NCI-H226 (cell line): ENCODE measurements at regions not wholly inside any gene's neighbourhood (a gene's known extent, or its start where the extent isn't known, plus 50 kb on each side); places are given as distances from the start of the nearest gene placed in this dataset.
A peak's percentile ranks its signal among the peaks of the same experiment; 100 is the strongest.

Source experiments
- DNase-seq: peaks from one replicate; pipeline ENCODE4 v3.0.0-alpha.2; 2015

DNA sequence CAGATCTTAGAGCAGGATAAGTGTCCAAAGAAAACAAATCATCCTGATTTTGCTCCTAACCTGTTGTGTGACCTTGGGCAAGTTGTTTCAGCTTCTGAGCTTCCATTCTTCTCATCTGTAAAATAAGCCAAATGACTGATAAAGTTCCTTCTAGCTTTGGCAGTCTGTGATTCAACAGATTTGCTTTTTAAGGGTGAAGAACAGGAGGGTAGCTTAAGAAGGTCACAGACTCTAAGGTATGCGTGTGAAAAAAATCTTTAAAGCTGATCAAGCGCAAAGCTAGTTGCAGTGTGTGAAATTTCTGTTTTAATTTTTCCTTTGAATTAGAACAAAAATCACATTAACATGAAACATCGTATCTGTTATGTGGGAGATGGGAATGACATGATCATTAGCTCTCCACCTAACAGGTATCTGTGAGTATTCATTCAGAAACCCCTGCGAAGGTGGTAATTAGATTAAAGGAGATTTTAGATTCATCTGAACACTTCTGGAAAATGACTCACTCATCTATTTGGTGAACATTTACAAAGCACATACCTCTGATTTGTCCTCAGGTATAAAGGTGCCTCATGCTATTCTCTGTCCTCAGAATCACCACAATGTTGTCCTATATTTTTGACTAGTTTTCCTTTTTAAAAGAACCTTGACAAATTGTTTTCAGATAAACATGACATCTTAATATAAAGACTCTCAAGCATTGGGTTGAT lies 131.9 kb upstream of the CPM start:
- no peak for DNase-seq

DNA sequence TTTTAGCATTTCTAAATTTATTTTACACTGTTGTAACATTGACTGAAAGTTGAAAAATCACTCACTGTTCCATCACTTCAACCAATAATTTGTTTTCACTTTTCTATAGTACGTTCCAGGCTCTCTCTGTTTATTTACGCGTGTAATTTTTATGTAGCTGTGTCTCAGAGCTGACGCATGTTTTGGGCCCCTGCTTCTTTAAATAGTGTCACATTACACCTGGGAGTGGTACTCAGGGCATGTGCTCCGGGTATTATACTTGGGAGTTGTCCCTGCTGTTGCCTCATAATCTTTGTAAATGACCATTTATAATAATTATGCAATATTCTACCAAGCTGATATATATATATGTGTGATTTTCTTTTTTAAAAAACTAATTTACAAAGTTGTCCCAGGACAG lies 132.8 kb upstream of the CPM start:
- DNase-seq = no peak

DNA sequence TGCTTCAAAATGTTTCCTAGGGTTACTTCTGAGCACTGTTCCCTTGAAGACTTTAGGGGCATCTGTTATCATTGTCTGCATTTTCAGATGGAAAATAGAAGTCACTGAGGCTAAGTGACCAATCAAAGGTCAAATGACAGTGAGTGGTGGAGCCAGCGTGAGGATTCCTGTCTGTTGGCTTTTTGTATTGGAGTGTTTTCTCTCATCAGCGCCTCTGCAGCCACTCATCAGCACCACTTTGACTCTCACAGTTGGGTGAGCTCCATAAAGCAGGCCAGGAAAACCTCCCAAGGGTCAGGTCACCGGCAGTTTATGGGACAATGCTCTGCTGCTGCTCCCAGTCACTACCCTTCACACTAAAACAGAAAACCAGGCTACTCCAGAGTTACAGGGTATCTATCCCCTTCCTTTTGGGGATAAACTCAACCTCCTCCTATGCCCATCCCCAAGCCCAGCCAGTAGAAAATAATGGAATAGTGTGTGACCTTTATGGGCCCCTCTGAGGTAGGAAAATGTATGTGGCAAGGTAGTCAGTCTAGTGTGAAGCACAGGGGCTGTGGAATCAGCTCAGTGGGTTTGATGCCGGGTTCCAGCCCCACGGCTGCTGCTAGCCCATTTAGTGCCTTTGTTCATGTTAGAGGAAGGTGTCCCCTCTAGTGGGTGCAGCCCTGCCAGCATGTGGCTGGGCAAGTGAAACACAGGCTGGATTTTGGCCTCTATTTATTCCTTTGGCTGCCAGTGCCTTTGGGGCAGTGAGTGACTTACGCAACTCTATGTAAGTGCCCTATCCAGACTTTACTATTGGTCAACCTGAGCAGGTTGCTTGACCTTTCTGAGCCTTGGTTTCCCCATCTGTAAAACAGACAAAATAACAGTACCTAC lies 133.8 kb upstream of the CPM start:
- no peak for DNase-seq

DNA sequence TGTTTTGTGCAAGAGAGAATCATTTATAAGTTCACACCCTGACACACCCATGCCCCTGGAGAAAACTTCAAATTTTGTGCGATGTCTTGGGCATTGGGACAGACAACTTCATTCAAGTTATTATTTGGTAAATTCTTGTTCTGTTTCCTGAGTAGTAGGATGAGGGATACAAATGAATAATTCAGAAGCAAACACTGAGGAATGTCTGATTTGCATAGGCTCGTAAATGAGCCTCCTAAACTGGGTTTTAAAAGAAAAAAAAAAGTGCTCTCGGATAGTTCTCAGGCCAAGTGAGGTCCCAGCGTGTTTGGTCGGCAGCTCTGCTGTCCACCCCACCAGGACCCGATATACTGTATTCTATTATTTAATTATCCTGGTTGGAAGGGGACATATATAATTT lies 134.7 kb upstream of the CPM start:
- no peak for DNase-seq

DNA sequence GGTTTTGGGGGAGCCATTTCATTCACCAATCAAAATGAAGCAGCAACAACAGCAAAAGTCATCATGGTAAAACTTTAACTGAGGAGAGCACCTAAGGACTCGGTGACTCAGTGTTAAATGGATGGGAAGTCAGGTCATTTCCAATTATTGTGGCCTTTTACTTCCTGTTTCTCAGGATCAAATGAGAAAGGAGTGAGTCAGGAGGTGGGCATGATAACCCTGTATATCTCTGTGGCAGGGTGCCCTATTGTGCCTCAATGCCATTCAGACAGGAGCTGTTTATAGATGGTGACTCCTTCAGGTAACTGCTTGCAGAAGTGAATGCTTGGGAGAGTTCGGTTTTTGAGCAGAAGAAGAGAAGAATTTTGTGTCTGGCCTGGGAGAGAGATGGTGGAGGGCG lies 135.5 kb upstream of the CPM start:
- peak; percentile 52 for DNase-seq

DNA sequence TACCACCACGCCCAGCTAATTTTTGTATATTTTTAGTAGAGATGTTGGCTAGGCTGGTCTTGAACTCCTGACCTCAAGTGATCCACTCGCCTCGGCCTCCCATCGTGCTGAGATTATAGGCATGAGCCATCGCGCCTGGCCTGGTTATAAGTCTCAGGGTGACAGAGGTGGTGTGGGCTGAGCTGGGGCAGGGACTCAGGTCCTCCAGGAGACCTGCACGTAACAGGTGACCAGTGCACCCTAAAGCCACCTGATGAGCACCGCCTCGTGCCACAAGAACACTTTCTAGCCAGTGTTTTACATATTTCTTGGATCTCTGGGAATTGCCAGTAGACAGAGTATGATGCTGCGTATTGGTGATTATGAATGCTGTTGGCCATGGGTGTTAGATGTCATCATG lies 136.5 kb upstream of the CPM start:
- DNase-seq = no peak

DNA sequence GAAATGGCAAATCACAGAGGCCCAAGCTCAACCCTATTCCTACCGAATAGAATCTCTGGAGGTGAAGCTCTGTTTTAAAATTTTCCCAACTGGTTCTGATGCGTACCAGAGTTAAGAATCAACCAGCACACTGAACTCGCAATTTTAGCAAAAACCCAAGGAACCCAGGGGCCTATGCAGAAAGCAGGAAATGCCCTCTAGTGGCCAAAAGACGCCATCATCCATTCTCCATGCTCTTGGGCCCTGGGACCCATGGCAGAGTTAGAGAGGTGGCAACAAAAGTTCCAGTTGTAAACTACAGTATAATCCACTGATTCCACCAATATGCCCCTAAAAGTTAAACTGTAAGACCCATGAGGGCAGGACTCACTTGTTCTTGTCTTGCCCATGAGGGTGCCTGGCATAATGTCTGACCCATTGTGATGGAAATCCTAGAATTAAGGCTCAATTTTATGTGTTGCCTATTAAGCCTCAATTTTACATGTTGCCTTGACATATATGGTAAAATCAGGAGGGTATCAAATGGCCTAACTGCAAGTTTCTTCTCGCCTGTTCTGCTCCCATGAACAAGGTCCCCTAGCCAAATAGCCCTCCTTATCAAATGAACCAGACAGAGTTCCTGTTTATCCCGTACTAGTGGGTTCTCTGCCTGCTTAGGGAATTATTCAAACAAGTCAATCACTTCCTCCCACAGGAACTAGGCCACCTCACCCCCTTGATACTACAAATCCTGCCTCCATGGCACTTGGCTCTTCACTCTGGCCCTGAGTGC lies 137.5 kb upstream of the CPM start:
- peak; percentile 36 for DNase-seq

DNA sequence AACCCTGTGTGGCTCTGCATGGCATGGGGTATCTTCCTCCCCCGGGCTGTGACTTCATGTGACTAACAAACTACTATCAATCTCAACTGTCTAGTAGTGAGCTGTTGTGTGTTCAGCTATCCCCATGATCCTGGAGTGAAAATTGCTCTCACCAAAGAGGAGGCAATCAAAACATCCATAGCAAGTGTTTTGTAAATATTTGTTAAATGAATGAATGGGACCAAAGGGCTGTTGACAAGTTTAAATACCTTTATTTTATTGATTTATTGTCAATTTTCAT lies 138.1 kb upstream of the CPM start:
- DNase-seq = no peak

DNA sequence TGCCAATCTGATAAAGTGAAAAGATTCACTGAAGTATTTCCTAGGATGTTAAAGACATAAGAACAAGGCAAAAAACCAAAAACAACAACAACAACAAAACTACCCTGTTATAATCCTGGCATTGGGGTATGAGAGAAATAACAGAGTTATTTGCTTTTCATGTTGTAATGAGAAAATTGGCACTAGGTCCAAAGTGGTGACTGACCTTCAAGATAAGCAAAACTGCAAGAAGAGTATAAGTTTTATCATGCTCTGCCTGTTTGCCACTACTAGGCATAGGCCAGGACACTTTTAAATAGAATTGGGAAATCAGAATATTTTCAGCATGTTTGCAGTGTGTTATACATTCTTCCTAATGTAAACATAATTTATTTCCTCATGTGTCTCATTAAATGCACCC lies 140.1 kb upstream of the CPM start:
- no peak for DNase-seq

DNA sequence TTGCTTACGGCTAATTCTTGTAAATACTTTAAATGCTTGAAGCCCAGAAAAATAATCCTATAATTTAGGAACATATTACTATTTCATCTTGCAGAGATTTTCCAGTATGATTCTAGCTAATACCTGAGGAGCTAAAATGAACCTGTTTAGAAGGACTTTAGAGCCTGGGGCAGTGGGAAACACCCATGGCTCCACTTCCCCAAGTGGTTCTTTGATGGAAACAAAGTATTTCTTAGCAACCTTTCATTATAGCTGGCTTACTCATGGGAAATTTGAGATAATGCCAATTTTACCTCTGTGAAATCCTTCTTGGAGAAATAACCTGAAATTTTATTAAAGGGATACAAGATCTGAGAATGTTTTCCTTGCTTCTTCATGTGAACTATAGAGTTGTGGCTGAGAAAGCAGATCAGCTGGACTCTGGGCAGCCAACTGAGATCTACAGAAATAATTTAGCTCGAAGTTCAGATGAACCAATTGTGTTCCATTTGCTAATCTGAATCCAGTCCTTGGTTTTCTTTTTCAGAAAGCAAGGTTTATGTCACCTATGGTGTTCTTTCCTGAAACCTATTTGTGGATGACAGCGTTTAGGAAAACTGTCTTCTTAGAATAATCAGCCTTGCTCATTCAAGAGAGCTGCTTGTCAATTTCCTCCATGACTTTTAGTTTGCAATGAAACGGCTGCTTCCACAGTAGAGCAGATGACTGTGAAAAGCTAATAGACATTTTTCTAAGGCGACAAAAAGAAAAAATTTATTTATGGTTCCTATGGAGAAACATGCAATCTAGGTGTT lies 141.8 kb upstream of the CPM start:
- no peak for DNase-seq

DNA sequence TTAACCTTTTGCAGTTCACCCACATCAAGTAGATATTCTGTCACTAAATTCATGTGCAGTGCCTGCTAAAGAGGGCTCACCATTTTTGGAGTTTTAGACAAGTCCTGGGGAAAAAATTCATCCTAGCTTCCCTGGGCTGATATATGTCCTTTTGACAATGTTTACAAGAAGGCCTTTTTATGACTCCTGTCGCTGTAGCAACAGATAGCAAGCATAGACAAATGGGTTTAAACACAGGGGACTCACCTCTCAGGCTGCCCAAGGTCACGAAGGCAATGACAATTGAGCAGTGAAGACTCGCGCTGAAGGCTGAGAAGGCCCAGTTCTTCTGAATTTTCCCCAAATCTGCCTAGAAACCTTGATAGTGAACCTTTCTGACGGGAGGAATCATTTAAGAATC lies 150.7 kb upstream of the CPM start:
- DNase-seq = no peak

DNA sequence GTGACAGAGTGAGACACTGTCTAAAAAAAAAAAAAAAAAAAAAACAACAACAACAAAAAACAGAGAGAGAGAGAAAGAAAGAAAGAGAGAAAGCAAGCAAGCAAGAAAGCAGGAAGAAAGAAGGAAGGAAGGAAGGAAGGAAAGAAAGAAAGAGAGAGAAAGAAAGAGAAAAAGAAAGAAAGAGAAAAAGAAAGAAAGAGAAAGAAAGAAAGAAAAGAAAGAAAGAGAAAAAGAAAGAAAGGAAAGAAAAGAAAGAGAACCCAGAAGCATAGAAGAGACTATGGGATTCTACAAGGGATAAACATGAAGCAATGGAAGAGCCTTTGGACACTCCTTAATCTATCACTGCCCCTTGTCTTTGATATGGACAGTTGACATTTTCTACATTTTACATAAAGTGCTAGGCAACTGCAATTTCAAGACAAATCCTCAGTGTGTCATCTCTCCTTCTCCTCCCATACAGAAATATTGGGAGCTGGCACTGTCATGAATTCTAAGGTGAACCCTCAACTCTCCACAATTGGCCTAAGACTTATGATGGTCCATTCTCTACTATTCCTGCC lies 151.9 kb upstream of the CPM start:
- DNase-seq = no peak

DNA sequence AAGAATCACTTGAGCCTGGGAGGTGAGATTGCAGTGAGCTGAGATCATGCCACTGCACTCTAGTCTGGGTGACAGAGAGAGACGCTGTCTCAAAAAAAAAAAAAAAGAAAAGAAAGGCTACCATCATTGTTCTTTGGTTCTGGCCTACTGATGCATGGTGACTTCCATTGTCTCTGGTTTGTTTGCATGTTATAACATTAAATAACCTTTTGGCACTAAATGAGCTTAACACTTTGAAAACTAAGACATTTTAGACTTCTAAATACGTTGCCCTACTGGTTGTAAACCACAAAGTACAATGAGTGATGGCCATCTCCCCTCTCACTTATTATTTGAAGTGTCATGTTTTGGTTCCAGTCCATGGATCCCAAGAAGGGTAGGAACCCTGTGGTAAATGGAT lies 152.9 kb upstream of the CPM start:
- no peak for DNase-seq

DNA sequence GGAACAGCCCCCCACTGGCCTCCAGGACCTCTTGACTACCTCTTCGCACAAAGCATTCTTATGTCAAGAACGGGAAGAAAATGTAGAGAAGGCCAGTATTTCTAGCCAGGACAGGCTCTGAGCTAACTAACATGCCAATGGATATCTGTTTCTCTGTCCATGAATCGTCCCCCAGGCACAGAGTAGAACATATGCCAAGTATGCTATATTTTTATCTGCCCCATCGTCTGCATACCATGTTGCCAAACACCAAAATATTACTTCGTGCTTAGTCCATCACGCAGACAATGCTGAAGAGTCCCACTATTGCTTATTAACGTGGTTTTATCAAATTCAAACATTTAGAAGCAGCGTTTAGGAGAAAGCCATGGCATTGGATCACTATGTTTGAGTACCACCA lies 151.4 kb upstream of the CPSF6 start:
- DNase-seq = no peak

DNA sequence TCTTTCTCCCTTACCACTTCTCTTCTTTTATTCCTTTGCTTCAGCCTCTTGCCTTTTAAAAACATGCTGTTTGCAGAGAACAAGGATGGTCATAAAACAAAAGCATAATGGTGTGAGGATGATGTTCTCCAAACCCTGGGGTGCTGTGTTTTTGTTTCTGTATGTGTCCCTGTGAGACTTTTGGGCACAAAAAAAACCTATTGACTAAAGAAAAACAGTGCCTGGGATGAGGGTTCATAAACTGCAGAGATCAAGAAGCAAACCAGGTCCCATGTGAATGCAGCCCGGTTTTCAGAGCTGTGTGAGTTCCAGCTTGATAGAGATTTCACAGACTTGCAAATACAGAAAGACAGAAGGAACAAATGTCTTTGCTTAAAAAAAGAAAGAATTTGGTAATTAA lies 148.6 kb upstream of the CPSF6 start:
- DNase-seq = no peak

DNA sequence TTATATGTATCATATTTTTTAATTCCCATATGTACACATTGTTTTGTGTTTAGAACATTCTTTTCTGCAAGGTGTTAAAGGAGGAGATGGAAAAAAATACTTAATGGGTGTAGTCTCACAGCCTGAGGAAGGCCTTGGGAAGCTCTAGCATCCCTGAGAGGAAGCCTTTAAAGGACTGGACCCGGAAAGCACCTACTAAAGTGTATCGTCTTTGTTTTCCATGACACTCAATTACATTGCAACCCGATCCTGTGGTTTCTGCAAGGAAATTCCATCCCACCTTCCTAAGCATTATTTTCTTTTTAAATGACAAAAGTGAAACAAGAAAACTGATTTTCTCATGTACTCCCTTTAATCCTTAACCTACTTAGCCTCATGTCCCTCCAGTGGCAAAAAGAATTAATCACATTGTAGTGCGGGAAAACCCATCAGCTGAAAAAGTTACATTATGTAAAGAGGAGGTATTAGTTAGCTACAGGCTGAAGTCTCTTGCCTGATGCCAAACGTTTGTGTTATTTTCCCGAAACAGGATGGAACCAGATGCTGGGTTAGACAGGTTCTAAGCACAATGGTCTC lies 147.8 kb upstream of the CPSF6 start:
- DNase-seq = no peak

DNA sequence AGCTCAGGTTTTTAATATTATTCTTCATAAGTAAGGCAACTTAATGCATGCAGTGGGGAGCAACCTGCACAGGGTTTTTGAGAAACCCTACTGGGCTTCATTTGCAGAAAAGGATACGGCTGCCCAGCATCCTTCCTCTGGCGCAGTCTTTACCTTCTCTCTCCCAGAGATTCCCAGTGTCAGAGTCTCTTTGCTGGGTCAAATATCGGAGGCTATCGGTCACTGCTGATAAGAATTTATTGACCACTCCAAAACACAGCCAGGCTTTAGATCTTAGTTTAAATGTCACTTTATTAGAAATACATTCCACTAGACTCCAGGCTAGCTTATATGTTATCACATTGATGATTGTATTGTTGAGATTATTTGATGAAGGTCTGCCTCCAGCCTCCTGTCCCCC lies 147.2 kb upstream of the CPSF6 start:
- DNase-seq = no peak

DNA sequence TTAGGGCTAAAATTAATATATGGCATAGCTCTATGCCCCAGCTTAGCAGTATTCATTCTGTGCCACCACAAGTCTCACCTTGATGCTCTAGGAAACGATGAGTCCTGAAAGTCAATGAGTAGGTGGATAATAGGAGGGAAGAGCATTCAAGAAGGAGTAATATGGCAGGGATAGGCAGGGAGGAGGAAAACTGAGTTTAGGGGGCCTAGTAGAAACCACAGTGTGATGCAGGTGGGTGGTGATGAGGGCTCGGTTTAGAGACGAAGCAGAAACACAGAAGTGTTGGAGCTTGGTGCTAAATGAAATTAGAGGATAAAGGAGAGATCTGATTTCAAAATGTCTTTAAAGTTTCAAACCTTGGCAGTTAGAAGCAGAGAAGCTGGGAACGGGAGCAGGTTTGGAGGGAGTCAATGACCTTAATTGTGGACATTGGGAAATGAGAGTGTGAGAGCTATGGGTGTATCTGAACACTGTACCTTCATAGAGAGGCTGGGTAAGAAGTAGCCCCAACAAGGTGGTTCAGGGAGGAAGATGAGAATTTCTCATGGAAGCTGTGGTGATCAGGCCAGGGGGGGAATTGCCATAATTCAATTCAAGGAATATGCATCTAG lies 144.7 kb upstream of the CPSF6 start:
- no peak for DNase-seq

DNA sequence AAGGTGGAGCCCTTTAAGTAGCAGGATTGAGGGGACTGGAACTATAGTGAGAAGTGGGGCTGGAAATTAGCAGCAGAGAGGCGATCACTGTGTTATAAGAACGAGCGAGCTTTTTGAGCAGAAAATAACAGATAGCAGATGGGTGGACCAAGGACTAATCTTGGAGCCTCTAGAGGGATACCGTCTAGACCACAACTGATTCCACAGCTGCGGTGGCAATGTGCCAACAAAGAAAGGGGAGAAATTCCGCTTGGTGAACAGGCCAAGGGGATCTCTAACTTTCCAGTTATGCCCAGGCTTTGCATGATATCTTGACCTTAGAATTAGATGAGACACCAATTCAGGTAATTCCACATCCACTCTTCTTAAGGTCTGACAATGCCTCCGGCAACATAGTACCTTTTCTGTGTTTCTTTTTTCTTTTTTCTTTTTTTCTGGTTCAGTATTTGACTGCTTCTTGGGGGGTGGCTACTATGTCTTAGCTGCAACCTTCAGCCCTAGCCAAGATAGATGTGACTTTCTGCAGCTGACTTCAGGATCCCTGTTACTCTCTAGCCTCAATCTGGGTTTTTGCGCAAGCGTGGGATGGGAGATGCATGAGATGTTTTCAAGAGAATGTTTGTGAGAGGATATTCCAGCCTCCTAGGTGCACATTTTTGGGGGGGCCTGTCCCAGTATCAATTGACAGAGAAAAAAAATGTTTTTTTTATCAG lies 143.4 kb upstream of the CPSF6 start:
- no peak for DNase-seq

DNA sequence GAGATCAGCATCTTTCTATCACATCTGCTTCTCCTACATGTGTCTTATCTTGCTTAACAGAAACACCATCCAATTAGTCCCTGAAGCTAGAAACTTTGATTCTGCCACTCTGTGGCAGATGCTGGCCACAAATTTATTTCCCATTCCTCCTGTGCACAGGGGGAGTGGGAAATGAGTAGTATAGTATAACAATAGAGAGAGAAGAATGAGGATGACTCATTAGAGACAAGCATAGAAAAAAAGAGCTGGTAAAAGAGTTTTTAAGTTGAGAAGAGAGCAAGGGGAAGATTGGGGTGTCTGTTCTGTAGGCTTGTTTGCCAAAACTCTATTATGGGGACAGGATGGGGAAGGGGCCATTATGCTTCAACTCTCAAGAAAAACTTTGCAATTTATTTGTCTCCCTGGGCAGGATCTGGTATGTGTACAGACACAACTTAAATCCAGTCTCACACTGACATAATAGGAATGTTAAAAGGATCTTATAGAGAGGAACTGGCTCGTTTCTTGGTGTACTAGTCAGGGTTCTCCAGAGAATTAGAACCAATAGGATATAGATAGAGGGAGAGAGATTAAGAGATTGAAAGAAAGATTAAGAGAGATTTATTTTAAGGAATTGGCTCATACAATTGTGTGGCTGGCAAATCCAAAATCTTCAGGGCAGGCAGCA lies 142.6 kb upstream of the CPSF6 start:
- peak; percentile 28 for DNase-seq
